GM19463 (cell line): ENCODE measurements at regions not wholly inside any gene's neighbourhood (a gene's known extent, or its start where the extent isn't known, plus 50 kb on each side); places are given as distances from the start of the nearest gene placed in this dataset.

ENCODE experiments used
- ATAC-seq: cut with Tn5 transposase; IDR thresholded peaks from one replicate; pipeline ENCODE4 v1.9.1; 2021; ENCODE audit warnings: mild to moderate bottlenecking, moderate library complexity; ENCODE audit not compliant: unreplicated experiment

DNA sequence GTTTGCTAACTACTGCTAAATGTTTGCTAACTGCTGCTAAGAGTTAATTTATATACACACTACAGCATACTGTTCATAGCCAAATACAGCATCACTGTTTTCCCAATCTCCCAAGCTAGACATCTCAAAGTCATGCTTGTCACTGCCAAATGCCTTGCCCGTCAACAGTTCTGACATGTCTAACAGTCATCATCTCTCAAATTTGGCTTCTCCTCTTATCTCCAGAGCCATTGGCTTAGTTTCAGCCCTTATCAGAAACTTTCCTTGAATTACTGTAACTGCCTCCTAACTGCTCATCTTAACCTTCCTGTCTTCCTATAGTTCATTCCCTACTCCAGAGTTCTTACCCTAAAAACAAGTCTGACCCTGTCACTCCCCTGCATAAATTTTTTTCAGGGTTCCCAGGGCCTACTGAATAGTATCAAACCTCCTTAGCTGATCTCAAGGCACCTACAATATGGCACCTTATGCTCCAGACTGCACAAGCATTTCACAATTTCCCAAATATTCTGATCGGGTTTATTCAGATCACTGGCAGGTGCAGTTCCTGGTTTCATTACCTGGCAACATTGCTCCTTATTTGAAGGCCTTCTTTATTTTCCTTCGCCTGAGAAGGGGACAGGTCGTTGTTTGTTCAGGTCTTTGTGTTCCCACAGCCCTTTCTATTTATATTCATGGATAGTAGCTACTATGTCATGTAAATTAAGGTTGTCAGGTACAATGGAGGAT, 55.9 kb upstream of the ANKRD55 start:
- ATAC-seq: no peak

GRCh38 chr5:56286015-56286884, 53.1 kb upstream of the ANKRD55 start:
- no peak for ATAC-seq

- no peak for ATAC-seq
Measured at GRCh38 chr5:56282951-56283350, 49.8 kb upstream of the ANKRD55 start.
